GM10266 (cell line): ENCODE measurements at regions not wholly inside any gene's neighbourhood (a gene's known extent, or its start where the extent isn't known, plus 50 kb on each side); places are given as distances from the start of the nearest gene placed in this dataset.

Experiments
- DNase-seq: peaks from one replicate; pipeline ENCODE4 v3.0.0; 2012; ENCODE audit errors: extremely low spot score
- TF ChIP-seq, protein P1 (sequence below): IDR thresholded peaks from 2 replicates; pipeline ENCODE4 v1.5.1; 2012; ENCODE audit warnings: mild to moderate bottlenecking, low read depth; ENCODE audit not compliant: control insufficient read depth, insufficient read depth; ENCODE audit errors: missing control alignments

DNA sequence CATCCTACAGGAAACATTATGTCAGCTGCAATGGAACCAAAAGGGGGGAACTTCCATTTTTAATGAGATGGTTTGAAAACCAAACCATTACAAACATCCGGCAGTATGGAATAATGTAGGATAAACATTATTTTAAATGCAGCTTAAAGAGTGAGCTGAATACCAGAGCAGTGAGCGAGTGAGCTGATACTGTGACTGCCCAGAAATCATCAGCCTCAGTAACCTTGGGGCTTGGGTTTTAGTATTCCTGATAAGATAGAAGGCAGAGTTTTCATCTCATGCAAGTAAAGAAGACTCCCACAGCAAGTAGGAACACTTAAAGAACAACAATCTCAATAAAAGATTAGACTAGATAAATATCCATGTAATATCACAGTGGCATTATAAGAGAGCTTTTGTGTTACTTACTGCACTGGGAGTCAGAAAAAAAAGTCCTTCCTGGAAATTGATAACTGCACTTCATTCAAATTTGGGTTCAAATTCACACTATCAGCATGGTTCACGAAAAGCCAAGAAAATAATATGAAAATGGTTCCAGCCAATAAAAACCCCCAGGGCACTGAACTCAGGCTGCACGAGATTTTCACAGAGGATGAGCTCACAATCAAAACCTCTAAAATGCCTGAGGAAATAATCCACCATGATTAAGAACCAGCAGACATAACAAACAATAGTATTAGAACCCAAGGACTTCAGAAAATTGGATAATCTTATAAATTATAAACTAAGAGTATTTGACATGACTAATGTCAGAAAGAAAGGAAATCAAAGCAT is 115.7 kb downstream of the MTPAP start:
- TF ChIP-seq, protein P1, sequence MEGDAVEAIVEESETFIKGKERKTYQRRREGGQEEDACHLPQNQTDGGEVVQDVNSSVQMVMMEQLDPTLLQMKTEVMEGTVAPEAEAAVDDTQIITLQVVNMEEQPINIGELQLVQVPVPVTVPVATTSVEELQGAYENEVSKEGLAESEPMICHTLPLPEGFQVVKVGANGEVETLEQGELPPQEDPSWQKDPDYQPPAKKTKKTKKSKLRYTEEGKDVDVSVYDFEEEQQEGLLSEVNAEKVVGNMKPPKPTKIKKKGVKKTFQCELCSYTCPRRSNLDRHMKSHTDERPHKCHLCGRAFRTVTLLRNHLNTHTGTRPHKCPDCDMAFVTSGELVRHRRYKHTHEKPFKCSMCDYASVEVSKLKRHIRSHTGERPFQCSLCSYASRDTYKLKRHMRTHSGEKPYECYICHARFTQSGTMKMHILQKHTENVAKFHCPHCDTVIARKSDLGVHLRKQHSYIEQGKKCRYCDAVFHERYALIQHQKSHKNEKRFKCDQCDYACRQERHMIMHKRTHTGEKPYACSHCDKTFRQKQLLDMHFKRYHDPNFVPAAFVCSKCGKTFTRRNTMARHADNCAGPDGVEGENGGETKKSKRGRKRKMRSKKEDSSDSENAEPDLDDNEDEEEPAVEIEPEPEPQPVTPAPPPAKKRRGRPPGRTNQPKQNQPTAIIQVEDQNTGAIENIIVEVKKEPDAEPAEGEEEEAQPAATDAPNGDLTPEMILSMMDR: no peak
- DNase-seq: no peak

DNA sequence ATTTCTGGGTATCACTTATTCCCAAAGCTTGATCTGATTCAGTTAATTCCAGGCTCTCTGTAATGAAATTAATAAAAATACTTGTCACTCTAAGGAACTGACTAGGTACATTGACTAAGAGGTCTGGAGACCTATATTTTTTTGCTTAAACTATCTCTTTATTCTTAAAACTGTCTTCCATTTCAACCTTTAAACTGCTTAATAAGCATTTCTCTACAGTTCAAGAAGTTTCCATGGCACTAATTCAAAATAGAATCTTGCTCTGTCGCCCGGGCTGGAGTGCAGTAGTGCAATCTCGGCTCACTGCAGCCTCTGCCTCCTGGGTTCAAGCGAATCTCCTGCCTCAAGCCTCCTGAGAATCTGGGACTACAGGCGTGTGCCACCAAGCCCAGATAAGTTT is 117.4 kb downstream of the MTPAP start:
- TF ChIP-seq, protein P1: no peak
- DNase-seq: no peak

DNA sequence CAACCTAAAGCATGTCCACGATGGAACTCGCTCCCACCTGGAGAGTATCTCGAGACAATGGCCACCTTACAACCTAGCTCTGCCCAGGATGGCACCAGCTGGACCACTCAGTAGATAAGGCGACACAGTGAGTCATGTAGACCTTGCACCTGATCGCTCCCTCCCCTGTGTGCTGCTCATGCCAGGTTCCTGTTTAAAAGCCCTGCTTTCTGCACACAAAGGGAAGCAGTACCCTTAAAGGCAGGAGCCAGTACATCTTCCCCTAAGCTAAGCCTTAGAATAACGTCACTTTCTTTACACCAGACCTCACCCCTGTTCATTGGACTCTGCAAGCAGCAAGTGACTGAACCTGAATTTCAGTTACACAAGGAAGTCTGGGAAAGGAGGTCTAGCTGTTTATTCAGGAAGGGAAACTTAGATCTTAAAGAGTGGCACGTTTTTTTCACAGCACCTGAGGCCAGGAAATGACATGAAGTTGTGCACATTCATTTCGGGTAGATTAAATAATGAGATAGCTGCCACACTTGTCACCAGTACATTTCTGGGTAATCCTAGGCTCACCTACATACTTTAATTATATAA is 117.9 kb downstream of the MTPAP start:
- TF ChIP-seq, protein P1: no peak
- no peak for DNase-seq

DNA sequence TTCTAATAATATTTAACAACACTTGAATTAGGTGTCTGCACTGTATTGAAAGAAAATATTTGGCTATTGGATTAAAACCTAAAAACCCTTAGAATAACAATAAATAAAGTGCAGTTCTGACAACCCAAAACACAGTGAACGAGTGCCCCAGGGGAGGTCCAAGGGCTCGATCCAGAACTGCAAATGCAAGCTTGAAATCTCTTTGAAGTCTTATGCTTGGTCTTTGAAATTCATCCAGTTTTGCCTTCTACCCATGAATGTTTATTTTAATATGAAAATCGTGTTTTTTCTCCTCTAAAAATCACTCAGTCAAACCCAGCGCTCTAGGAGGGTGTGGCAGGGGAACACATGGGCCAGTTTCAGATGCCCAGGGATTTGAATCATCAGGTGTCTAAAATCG is 119.5 kb downstream of the MTPAP start:
- TF ChIP-seq, protein P1: no peak
- no peak for DNase-seq

DNA sequence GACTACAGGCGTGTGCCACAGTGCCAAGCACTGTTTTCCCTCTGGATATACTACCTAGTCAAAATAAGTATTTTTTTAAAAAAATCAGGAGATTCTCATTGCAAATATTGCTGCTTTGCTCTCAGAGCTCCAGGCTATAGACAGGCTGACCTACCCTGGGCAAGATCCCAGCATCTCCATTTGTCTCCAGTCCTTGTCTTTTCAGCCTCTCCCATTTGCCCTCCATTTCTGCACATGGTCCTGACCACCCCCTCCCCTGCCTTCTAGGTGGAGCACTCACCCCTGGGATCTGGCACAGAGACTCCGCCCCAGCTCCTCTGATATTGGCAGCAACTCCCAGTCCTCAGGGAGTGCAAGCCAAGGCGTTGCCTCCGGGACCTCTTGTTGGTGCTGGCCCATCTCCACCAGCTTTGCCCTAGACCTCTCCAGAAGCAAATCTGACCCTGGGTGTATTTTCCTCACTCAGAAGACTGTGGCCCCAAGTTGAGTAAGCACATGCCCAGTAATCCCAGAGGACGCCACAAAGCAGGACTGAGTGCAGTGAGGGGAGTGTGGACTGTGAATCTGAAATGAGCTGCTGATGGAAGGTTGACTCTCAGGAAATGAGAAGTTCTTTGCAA is 120.6 kb downstream of the MTPAP start:
- DNase-seq: no peak

DNA sequence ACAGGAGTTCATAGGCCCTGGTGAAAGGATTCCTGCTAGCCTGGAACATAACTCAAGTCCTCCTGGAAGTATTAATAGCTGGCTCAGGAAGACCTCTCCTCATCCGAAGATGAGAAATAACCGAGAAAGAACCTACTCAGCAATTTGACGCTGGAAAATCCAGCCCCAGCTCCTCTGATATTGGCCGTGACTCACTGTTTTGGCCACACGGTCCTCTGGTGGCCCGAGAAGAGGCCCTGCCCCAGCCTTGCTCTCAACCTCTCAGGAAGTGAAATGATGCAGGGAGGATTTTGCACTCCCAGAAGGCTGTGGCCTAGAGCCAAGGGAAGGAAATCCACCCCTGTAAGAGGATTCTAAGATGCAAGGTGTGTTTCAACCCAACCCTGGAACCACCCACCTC is 121.6 kb downstream of the MTPAP start:
- TF ChIP-seq, protein P1: no peak
- no peak for DNase-seq

More for the DNA sequence above, 120.6 kb downstream of the MTPAP start:
- TF ChIP-seq, protein P1: no peak
